ENCODE measurements at regions not wholly inside any gene's neighbourhood (a gene's known extent, or its start where the extent isn't known, plus 50 kb on each side); places are given as distances from the start of the nearest gene placed in this dataset.

GRCh38 chr11:39674024-39674423 is 1785.4 kb downstream of the LRRC4C start:
- TF ChIP-seq CTCF (IDR thresholded peaks at IDR 0.05; ENCODE audit: insufficient read depth, missing control alignments): no peak
- FAIRE-seq: no peak
- no peak for DNase-seq (ENCODE audit: insufficient read length, low spot score)

GRCh38 chr11:39668640-39669039 is 1790.8 kb downstream of the LRRC4C start:
- TF ChIP-seq CTCF (IDR thresholded peaks at IDR 0.05; ENCODE audit: insufficient read depth, missing control alignments): no peak
- no peak for FAIRE-seq
- DNase-seq (ENCODE audit: insufficient read length, low spot score): no peak

GRCh38 chr11:39664023-39664422 is 1795.4 kb downstream of the LRRC4C start:
- no peak for TF ChIP-seq CTCF (IDR thresholded peaks at IDR 0.05; ENCODE audit: insufficient read depth, missing control alignments)
- DNase-seq (ENCODE audit: insufficient read length, low spot score) (no peak), FAIRE-seq (no peak)

GRCh38 chr11:39661890-39662289 is 1797.6 kb downstream of the LRRC4C start:
- DNase-seq (ENCODE audit: insufficient read length, low spot score) (no peak), FAIRE-seq (no peak)
- no peak for TF ChIP-seq CTCF (IDR thresholded peaks at IDR 0.05; ENCODE audit: insufficient read depth, missing control alignments)

- FAIRE-seq (no peak), DNase-seq (ENCODE audit: insufficient read length, low spot score) (no peak)
- TF ChIP-seq CTCF (IDR thresholded peaks at IDR 0.05; ENCODE audit: insufficient read depth, missing control alignments): no peak
These were observed 1807.5 kb downstream of the LRRC4C start for GRCh38 chr11:39651857-39652461.

- no peak for FAIRE-seq
- DNase-seq (ENCODE audit: insufficient read length, low spot score): no peak
- TF ChIP-seq CTCF (IDR thresholded peaks at IDR 0.05; ENCODE audit: insufficient read depth, missing control alignments): no peak
These were observed 1817.7 kb downstream of the LRRC4C start for GRCh38 chr11:39641751-39642150.

GRCh38 chr11:39630365-39630764 is 1829.1 kb downstream of the LRRC4C start:
- FAIRE-seq (no peak), DNase-seq (ENCODE audit: insufficient read length, low spot score) (no peak)
- no peak for TF ChIP-seq CTCF (IDR thresholded peaks at IDR 0.05; ENCODE audit: insufficient read depth, missing control alignments)

Data from D721Med (cell line).